ENCODE measurements at regions not wholly inside any gene's neighbourhood (a gene's known extent, or its start where the extent isn't known, plus 50 kb on each side); places are given as distances from the start of the nearest gene placed in this dataset.

GRCh38 chr2:203813684-203814083 is 53.9 kb upstream of the CTLA4 start:
- intact Hi-C loops (cut with micrococcal nuclease; ENCODE audit: unreplicated experiment) (loop anchor here (10.0 kb wide), 1 partner anchor 979 kb away; no protein-coding TSS in a partner anchor), in situ Hi-C loops (cut with MboI) (loop anchor here (5.0 to 25.0 kb wide), 3 partner anchors 331 to 1226 kb away; partner anchors contain the start of gene CYP20A1)
- 11% methylated on average over 1 of the region's 1 CpG for WGBS (ENCODE audit: insufficient coverage, insufficient replicate concordance, low lambda C conversion rate, missing lambda C conversion rate)
- Histone ChIP-seq H3K4me1 (ENCODE audit: control insufficient read depth, insufficient read depth, low read length) (peaks cover 6% of the 10 kb centered on the region), H3K36me3 (ENCODE audit: control insufficient read depth in 2 of 2, insufficient read depth in 2 of 2, low read length in 1 of 2) (no peaks in the 10 kb centered on the region), H3K79me2 (ENCODE audit: control insufficient read depth, insufficient read depth, low read length) (no peaks in the 10 kb centered on the region), H3K9me3 (replicated peaks; ENCODE audit: control insufficient read depth, insufficient read depth, low read length) (no peaks in the 10 kb centered on the region), H3K4me3 (no peak overlapping the region), H3K9ac (ENCODE audit: control insufficient read depth, insufficient read depth, low read length) (no peak overlapping the region), H3K4me2 (ENCODE audit: control insufficient read depth, insufficient read depth) (no peak overlapping the region), H3K27me3 (replicated peaks in 1 of 2; ENCODE audit: control insufficient read depth in 2 of 2, insufficient read depth in 2 of 2, low read length in 1 of 2) (0 out of 4 replicates have a peak, but pooled peaks cover 0 to 2% of the 10 kb centered on the region in 2 experiments), H3K27ac (ENCODE audit: control insufficient read depth, insufficient read depth) (no peak overlapping the region), H4K20me1 (ENCODE audit: control insufficient read depth, insufficient read depth) (no peaks in the 10 kb centered on the region), H2AFZ (ENCODE audit: control insufficient read depth, low read depth, low read length) (no peak overlapping the region)
- CTCF ChIA-PET: interaction anchor here (0.6 to 2.5 kb wide), 10 partner anchors 13 to 588 kb away, joined by 3 to 23 read pairs (median 5); no protein-coding TSS in a partner anchor
- FAIRE-seq (no peak), DNase-seq (ENCODE audit: low read depth, low spot score) (no peak), ATAC-seq (no peak)
- POLR2A ChIA-PET: interaction anchor here (0.5 to 0.6 kb wide), 2 partner anchors 173 to 259 kb away, joined by 3 to 7 read pairs; no protein-coding TSS in a partner anchor
- SMC1A ChIA-PET (ENCODE audit: uncharacterized antibody, unreplicated experiment): interaction anchor here (0.6 to 3.2 kb wide), 5 partner anchors 9 to 1867 kb away, joined by 3 to 16 read pairs (median 4); no protein-coding TSS in a partner anchor
- RAD21 ChIA-PET (ENCODE audit: unreplicated experiment): interaction anchor here (1.9 kb wide), 1 partner anchor 72 kb away, joined by 5 read pairs; no protein-coding TSS in a partner anchor
- no TSS peak for BruUV-seq (replicated peaks)
- TF ChIP-seq NR2C2 (IDR thresholded peaks at IDR 0.05; ENCODE audit: borderline replicate concordance, control insufficient read depth, insufficient read length, low read depth): no peak
- no peak for TF ChIP-seq MYB (IDR thresholded peaks at IDR 0.05; ENCODE audit: borderline replicate concordance, low read depth, low read length)
- TF ChIP-seq, protein P1, sequence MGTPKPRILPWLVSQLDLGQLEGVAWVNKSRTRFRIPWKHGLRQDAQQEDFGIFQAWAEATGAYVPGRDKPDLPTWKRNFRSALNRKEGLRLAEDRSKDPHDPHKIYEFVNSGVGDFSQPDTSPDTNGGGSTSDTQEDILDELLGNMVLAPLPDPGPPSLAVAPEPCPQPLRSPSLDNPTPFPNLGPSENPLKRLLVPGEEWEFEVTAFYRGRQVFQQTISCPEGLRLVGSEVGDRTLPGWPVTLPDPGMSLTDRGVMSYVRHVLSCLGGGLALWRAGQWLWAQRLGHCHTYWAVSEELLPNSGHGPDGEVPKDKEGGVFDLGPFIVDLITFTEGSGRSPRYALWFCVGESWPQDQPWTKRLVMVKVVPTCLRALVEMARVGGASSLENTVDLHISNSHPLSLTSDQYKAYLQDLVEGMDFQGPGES (IDR thresholded peaks at IDR 0.05): no peak
- TF ChIP-seq MYC (IDR thresholded peaks at IDR 0.05; ENCODE audit: insufficient read depth, insufficient read length, insufficient replicate concordance, low read length, severe bottlenecking): no peak
- no peak for TF ChIP-seq POLR2AphosphoS2 (IDR thresholded peaks at IDR 0.05; ENCODE audit: low read depth, low read length)
- TF ChIP-seq KLF5 (IDR thresholded peaks at IDR 0.05; ENCODE audit: partially characterized antibody): no peak
- no peak for TF ChIP-seq STAT1 (conservative IDR thresholded peaks at IDR 0.05)
- TF ChIP-seq MEF2A (IDR thresholded peaks at IDR 0.05; ENCODE audit: insufficient read depth, low read depth, low read length): no peak
- no peak for TF ChIP-seq ATF7 (IDR thresholded peaks at IDR 0.05; ENCODE audit: low read depth)
- TF ChIP-seq, protein P2, sequence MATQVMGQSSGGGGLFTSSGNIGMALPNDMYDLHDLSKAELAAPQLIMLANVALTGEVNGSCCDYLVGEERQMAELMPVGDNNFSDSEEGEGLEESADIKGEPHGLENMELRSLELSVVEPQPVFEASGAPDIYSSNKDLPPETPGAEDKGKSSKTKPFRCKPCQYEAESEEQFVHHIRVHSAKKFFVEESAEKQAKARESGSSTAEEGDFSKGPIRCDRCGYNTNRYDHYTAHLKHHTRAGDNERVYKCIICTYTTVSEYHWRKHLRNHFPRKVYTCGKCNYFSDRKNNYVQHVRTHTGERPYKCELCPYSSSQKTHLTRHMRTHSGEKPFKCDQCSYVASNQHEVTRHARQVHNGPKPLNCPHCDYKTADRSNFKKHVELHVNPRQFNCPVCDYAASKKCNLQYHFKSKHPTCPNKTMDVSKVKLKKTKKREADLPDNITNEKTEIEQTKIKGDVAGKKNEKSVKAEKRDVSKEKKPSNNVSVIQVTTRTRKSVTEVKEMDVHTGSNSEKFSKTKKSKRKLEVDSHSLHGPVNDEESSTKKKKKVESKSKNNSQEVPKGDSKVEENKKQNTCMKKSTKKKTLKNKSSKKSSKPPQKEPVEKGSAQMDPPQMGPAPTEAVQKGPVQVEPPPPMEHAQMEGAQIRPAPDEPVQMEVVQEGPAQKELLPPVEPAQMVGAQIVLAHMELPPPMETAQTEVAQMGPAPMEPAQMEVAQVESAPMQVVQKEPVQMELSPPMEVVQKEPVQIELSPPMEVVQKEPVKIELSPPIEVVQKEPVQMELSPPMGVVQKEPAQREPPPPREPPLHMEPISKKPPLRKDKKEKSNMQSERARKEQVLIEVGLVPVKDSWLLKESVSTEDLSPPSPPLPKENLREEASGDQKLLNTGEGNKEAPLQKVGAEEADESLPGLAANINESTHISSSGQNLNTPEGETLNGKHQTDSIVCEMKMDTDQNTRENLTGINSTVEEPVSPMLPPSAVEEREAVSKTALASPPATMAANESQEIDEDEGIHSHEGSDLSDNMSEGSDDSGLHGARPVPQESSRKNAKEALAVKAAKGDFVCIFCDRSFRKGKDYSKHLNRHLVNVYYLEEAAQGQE (IDR thresholded peaks at IDR 0.05; ENCODE audit: low read depth, low read length): no peak
- no peak for TF ChIP-seq KDM1A (IDR thresholded peaks at IDR 0.05; ENCODE audit: borderline replicate concordance)
- TF ChIP-seq ZNF274 (IDR thresholded peaks at IDR 0.05; ENCODE audit: insufficient read depth, insufficient read length): no peak
- no peak for TF ChIP-seq NR2F1 (conservative IDR thresholded peaks at IDR 0.05)
- TF ChIP-seq, protein P3, sequence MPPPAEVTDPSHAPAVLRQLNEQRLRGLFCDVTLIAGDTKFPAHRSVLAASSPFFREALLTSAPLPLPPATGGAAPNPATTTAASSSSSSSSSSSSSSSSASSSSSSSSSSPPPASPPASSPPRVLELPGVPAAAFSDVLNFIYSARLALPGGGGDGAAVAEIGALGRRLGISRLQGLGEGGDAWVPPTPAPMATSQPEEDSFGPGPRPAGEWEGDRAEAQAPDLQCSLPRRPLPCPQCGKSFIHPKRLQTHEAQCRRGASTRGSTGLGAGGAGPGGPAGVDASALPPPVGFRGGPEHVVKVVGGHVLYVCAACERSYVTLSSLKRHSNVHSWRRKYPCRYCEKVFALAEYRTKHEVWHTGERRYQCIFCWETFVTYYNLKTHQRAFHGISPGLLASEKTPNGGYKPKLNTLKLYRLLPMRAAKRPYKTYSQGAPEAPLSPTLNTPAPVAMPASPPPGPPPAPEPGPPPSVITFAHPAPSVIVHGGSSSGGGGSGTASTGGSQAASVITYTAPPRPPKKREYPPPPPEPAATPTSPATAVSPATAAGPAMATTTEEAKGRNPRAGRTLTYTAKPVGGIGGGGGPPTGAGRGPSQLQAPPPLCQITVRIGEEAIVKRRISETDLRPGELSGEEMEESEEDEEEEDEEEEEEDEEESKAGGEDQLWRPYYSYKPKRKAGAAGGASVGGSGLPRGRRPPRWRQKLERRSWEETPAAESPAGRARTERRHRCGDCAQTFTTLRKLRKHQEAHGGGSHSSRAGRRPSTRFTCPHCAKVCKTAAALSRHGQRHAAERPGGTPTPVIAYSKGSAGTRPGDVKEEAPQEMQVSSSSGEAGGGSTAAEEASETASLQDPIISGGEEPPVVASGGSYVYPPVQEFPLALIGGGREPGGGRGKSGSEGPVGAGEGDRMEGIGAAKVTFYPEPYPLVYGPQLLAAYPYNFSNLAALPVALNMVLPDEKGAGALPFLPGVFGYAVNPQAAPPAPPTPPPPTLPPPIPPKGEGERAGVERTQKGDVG (CRISPR knock-in tag; IDR thresholded peaks at IDR 0.05): no peak
- no peak for TF ChIP-seq RBBP5 (conservative IDR thresholded peaks at IDR 0.05)
- TF ChIP-seq, protein P4, sequence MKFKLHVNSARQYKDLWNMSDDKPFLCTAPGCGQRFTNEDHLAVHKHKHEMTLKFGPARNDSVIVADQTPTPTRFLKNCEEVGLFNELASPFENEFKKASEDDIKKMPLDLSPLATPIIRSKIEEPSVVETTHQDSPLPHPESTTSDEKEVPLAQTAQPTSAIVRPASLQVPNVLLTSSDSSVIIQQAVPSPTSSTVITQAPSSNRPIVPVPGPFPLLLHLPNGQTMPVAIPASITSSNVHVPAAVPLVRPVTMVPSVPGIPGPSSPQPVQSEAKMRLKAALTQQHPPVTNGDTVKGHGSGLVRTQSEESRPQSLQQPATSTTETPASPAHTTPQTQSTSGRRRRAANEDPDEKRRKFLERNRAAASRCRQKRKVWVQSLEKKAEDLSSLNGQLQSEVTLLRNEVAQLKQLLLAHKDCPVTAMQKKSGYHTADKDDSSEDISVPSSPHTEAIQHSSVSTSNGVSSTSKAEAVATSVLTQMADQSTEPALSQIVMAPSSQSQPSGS (IDR thresholded peaks at IDR 0.05; ENCODE audit: low read length): no peak
